WTC11 (cell line): ENCODE measurements at regions not wholly inside any gene's neighbourhood (a gene's known extent, or its start where the extent isn't known, plus 50 kb on each side); places are given as distances from the start of the nearest gene placed in this dataset.

ENCODE experiments used
- CBFB ChIP-seq: sonication (generic); formaldehyde crosslinking; IDR thresholded peaks from 2 replicates; pipeline ENCODE4 v1.8.1; 2022; ENCODE audit warnings: mild to moderate bottlenecking, low read depth, missing genetic modification reagents
- CTCF ChIP-seq: fragments of 200-600 bp; IDR thresholded peaks from 2 replicates; pipeline ENCODE4 v1.8.0; 2022; ENCODE audit warnings: antibody characterized with exemption

- no peak for TF ChIP-seq CBFB
- TF ChIP-seq CTCF, result no peak
Observed at GRCh38 chr3:103554451-103554850, 1119.6 kb downstream of the ZPLD1 start.
